22Rv1 (cell line): ENCODE measurements at regions not wholly inside any gene's neighbourhood (a gene's known extent, or its start where the extent isn't known, plus 50 kb on each side); places are given as distances from the start of the nearest gene placed in this dataset.

Source experiments
- H3K27ac ChIP-seq: fragments of 450-650 bp; 2 replicates; pipeline ENCODE4 v1.5.1; 2017
- CTCF ChIP-seq: fragments of 450-650 bp; IDR thresholded peaks from 2 replicates; pipeline ENCODE4 v1.5.1; 2017; ENCODE audit warnings: mild to moderate bottlenecking
- ZFX ChIP-seq: fragments of 450-650 bp; IDR thresholded peaks from 2 replicates; pipeline ENCODE4 v1.6.1; 2017; ENCODE audit warnings: antibody characterized with exemption, borderline replicate concordance

- TF ChIP-seq ZFX, result no peak
- TF ChIP-seq CTCF, result no peak
- H3K27ac ChIP-seq, result no peak overlapping the region
Measured at GRCh38 chr9:18092138-18092537, 381.8 kb upstream of the ADAMTSL1 start.

GRCh38 chr9:18106006-18106560 is 367.9 kb upstream of the ADAMTSL1 start:
- H3K27ac ChIP-seq, result no peak overlapping the region
- TF ChIP-seq CTCF (no peak), ZFX (no peak)

- no peak for TF ChIP-seq ZFX
- no peak for TF ChIP-seq CTCF
- H3K27ac ChIP-seq, result no peak overlapping the region
Measured at GRCh38 chr9:18109675-18110074, 364.3 kb upstream of the ADAMTSL1 start.

- H3K27ac ChIP-seq, result no peak overlapping the region
- TF ChIP-seq ZFX, result no peak
- no peak for TF ChIP-seq CTCF
Measured at GRCh38 chr9:18111146-18111545, 362.8 kb upstream of the ADAMTSL1 start.

- TF ChIP-seq ZFX (no peak), CTCF (no peak)
- no peak overlapping the region for H3K27ac ChIP-seq
Measured at GRCh38 chr9:18114559-18115475, 359.1 kb upstream of the ADAMTSL1 start.

- no peak for TF ChIP-seq ZFX
- no peak for TF ChIP-seq CTCF
- H3K27ac ChIP-seq, result no peak overlapping the region
Measured at GRCh38 chr9:18118268-18118667, 355.7 kb upstream of the ADAMTSL1 start.

GRCh38 chr9:18122171-18122570 is 351.8 kb upstream of the ADAMTSL1 start:
- TF ChIP-seq CTCF (no peak), ZFX (no peak)
- no peak overlapping the region for H3K27ac ChIP-seq
